ENCODE measurements at regions not wholly inside any gene's neighbourhood (a gene's known extent, or its start where the extent isn't known, plus 50 kb on each side); places are given as distances from the start of the nearest gene placed in this dataset.

DNA sequence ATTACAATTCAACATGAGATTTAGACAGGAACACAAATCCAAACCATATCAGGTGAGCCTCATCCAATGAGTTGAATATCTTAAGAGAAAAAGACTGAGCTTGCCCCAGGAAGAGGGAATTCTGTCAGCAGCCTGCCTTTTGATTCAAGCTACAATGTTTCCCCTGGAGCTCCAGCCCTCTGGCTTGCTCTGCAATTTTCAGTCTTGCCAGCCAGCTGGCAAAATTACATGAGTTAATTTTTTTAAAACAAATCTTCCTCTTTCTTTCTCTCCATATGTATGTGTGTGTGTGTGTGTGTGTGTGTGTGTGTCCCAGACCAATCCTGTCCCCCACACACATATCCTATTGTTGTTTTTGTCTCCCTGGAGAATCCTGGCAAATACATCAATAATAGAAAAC is 313.2 kb downstream of the CDH10 start:
- no peaks in the 10 kb centered on the region for H3K4me1 ChIP-seq
- no peaks in the 10 kb centered on the region for H3K9me3 ChIP-seq
- intact Hi-C loops (cut with DNase I): no loop called here
- no peak overlapping the region for H3K4me3 ChIP-seq
- no peak overlapping the region for H3K27ac ChIP-seq (replicated peaks in 1 of 4)
- no peak for DNase-seq (ENCODE audit: extremely low spot score)
- no peaks in the 10 kb centered on the region for H3K36me3 ChIP-seq
- no peaks in the 10 kb centered on the region for H3K27me3 ChIP-seq
- no peak for TF ChIP-seq CTCF (IDR thresholded peaks at IDR 0.05)
- TF ChIP-seq EP300 (IDR thresholded peaks at IDR 0.05): no peak
- TF ChIP-seq POLR2AphosphoS5 (IDR thresholded peaks at IDR 0.05): no peak
- TF ChIP-seq POLR2A (IDR thresholded peaks at IDR 0.05; ENCODE audit: low read depth): no peak

GRCh38 chr5:24347158-24347557 is 297.6 kb downstream of the CDH10 start:
- no peak overlapping the region for H3K27ac ChIP-seq (replicated peaks in 1 of 4)
- no peaks in the 10 kb centered on the region for H3K9me3 ChIP-seq
- WGBS: 69% methylated on average over 2 of the region's 2 CpGs
- DNase-seq (ENCODE audit: extremely low spot score): no peak
- TF ChIP-seq CTCF (IDR thresholded peaks at IDR 0.05) (no peak), POLR2AphosphoS5 (IDR thresholded peaks at IDR 0.05) (no peak), EP300 (IDR thresholded peaks at IDR 0.05) (no peak), POLR2A (IDR thresholded peaks at IDR 0.05; ENCODE audit: low read depth) (no peak)
- intact Hi-C loops (cut with DNase I): no loop called here
- no peak overlapping the region for H3K4me3 ChIP-seq
- no peaks in the 10 kb centered on the region for H3K27me3 ChIP-seq
- no peaks in the 10 kb centered on the region for H3K36me3 ChIP-seq
- no peaks in the 10 kb centered on the region for H3K4me1 ChIP-seq

DNA sequence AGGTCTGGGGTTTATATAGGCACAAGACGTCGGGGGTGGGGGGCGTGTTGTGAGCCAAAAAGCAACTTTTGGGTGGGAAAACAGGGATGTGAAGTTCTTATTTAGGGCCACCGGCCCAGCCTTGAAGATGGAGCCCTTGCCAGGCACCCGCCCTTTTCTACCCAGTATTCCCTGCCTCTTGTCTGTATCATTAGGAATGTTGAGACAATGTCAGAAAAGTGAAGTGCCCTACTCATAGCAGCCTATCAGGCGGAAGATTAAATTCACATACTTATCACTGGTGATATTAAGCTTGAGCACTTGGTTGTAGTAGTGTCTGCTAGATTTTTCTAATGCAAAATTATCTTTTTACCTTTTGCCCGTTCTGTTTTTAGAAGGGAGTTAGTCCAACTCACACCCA is 293.5 kb downstream of the CDH10 start:
- TF ChIP-seq POLR2AphosphoS5 (IDR thresholded peaks at IDR 0.05): no peak
- TF ChIP-seq CTCF (IDR thresholded peaks at IDR 0.05): no peak
- TF ChIP-seq POLR2A (IDR thresholded peaks at IDR 0.05; ENCODE audit: low read depth): no peak
- TF ChIP-seq EP300 (IDR thresholded peaks at IDR 0.05): no peak

DNA sequence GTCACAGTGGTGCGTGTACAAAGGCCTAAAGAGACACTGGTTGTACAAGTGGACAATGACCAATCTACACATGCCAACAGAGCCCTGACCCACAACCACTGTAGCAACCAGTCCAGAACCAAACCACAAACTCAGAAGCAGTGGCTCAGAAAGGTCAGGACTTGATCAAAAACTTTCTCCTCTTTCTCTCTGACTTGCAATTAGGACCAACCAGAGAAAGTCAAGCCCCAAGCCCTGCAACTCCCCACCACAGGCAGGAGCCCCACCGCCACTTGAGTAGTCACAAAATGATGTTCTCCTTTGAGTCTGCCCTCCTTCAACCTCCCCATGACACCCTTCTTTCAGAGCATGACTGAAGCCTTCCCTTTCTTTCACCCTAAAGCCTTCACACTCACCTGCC is 291.8 kb downstream of the CDH10 start:
- no peak for DNase-seq (ENCODE audit: extremely low spot score)
- Histone ChIP-seq H3K27me3 (no peaks in the 10 kb centered on the region), H3K4me3 (no peak overlapping the region), H3K27ac (replicated peaks in 1 of 4) (no peak overlapping the region), H3K36me3 (no peaks in the 10 kb centered on the region), H3K4me1 (no peaks in the 10 kb centered on the region), H3K9me3 (no peaks in the 10 kb centered on the region)
- TF ChIP-seq CTCF (IDR thresholded peaks at IDR 0.05) (no peak), POLR2A (IDR thresholded peaks at IDR 0.05; ENCODE audit: low read depth) (no peak)
- intact Hi-C loops (cut with DNase I): no loop called here
- WGBS: 93% methylated on average over 2 of the region's 2 CpGs

More for the DNA sequence above, 293.5 kb downstream of the CDH10 start:
- Histone ChIP-seq H3K27me3 (no peaks in the 10 kb centered on the region), H3K4me1 (no peaks in the 10 kb centered on the region), H3K27ac (replicated peaks in 1 of 4) (no peak overlapping the region), H3K36me3 (no peaks in the 10 kb centered on the region), H3K9me3 (no peaks in the 10 kb centered on the region), H3K4me3 (no peak overlapping the region)
- intact Hi-C loops (cut with DNase I): no loop called here
- DNase-seq (ENCODE audit: extremely low spot score): no peak
- WGBS: 72% methylated on average over 7 of the region's 7 CpGs

DNA sequence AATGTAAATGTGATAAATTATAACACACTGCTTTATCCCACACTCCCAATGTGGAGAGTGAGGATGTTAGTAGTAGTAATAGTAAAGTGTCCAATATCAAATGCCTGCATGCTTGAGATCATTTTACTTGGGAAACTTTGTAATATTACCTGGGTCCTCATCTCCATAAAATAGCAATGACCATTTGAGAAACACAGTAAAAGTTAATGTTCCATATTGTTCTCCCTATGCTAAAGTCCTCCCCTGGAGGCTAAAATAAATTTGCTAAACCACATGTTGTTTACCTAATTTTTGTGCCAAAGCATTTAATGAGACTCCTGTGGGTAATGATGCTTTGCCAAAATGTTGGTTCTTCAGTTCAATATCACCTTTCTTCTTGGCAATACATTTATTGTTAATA is 291.2 kb downstream of the CDH10 start:
- H3K36me3 ChIP-seq: no peaks in the 10 kb centered on the region
- H3K4me1 ChIP-seq: no peaks in the 10 kb centered on the region
- no peak overlapping the region for H3K4me3 ChIP-seq
- H3K27me3 ChIP-seq: no peaks in the 10 kb centered on the region
- no peak for DNase-seq (ENCODE audit: extremely low spot score)
- intact Hi-C loops (cut with DNase I): no loop called here
- H3K27ac ChIP-seq (replicated peaks in 1 of 4): no peak overlapping the region
- H3K9me3 ChIP-seq: no peaks in the 10 kb centered on the region
- no peak for TF ChIP-seq POLR2AphosphoS5 (IDR thresholded peaks at IDR 0.05)
- no peak for TF ChIP-seq POLR2A (IDR thresholded peaks at IDR 0.05; ENCODE audit: low read depth)
- no peak for TF ChIP-seq EP300 (IDR thresholded peaks at IDR 0.05)
- TF ChIP-seq CTCF (IDR thresholded peaks at IDR 0.05): no peak

Measured in esophagus muscularis mucosa (tissue), 4 donors.